GM18868 (cell line): ENCODE measurements at regions not wholly inside any gene's neighbourhood (a gene's known extent, or its start where the extent isn't known, plus 50 kb on each side); places are given as distances from the start of the nearest gene placed in this dataset.
A peak's percentile ranks its signal among the peaks of the same experiment; 100 is the strongest.

Experiments used
- ATAC-seq: cut with Tn5 transposase; IDR thresholded peaks from one replicate; pipeline ENCODE4 v1.9.1; 2021; ENCODE audit warnings: mild to moderate bottlenecking, moderate library complexity; ENCODE audit not compliant: unreplicated experiment

DNA sequence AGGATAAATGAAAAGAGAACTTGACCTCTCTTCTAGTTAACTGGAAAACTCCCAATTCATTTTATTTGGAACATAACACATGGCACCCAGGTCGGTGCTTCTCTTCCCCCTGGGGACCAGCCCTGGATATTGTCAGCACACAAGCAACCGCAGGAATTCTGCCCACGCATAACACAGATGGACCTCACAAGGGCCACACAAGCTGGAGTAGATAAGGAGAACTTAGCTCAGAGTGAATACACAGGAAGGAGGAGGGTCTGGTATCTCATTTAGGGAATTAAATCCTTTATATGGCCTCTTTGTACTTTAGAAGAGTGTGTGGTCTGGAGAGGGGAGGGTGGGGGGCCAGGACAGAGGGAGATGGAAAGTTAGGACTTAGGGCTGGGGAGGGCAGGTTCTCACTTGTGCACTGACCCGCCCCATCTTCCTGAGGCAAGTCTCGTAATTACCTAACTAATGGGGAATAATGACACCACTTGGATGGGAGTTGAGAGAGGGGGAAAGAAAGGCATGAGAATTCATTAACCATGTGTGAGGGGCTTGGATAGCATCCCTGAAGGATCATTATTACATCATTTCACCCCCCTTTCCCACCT lies 341.2 kb upstream of the WWC1 start:
- no peak for ATAC-seq

GRCh38 chr5:167951116-167951515 lies 340.3 kb upstream of the WWC1 start:
- no peak for ATAC-seq

DNA sequence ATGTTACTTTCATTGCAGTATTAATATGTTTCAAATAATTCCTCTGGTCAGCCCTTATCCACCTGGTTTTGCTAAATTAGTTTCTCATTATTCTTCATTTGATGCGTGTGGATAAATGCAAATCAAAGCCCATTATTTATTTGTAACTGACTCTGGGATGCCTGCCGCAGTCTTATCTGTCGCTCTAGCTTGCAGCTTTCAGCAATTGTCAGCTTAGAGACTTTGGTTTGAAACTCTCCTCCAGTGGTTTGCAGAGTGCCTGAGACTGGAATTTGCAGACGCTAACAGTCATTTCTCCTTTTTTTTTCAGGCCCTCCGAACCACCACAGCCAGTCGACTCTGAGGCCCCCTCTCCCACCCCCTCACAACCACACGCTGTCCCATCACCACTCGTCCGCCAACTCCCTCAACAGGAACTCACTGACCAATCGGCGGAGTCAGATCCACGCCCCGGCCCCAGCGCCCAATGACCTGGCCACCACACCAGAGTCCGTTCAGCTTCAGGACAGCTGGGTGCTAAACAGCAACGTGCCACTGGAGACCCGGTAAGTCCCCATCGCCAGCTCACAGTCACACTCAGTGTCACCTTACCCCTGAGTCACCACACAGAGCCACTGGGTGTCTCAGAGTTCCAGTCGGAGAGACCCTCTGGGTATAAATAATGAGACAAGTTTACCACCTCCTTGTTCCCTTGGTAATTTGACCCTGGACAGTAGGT lies 339.0 kb upstream of the WWC1 start:
- ATAC-seq, result no peak

DNA sequence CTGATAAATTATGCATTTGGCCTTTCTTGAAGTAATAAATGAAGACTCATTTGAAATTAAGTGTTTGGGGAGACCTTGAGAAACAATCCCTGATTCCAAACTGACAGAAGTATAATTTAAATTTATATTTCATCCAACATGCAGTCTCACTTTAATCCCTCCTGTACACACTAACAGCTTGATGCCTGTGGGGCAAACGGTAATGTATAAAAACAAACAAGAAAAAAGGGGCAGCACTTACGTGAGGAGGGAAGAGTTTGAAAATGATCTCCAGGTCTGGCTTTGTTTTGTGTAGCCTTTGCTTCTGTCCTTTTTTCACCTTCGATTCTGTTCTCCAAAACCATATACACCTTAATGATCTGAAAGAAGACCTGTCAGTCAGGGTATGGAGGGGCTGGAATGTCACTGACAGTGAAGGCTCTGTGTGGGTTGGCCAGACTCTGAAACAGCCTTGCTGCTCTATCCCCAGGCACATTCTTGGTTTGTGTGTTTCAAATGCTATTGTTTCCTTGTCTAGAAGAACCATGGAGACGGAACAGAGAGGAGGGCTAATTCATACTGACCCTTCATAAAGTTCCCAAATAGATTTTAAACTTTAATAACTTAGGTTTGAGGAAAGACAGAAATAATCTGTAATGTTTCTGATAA lies 338.2 kb upstream of the WWC1 start:
- ATAC-seq, result no peak

- ATAC-seq, result no peak
These were observed 329.7 kb upstream of the WWC1 start for GRCh38 chr5:167961731-167962130.

DNA sequence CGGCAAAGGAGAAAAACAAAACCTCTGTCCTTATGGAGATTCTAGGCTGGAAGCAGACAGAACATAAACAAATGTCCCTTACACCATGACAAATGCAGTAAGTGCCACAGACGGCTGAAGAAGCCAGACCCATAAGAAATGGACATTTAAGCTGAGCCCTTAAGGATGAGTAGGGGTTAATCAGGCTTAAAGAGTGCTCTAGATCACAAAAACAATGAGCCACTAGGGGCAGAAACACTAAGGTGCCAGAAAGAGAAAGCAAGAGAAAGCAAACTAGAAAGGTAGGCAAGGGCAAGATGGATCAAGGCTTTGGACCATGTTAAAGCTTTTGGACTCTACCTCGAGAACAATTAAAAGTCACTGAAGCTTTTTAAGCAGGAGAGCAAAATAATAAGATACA lies 326.9 kb upstream of the WWC1 start:
- ATAC-seq, result no peak

GRCh38 chr5:167965710-167966109 lies 325.7 kb upstream of the WWC1 start:
- no peak for ATAC-seq

DNA sequence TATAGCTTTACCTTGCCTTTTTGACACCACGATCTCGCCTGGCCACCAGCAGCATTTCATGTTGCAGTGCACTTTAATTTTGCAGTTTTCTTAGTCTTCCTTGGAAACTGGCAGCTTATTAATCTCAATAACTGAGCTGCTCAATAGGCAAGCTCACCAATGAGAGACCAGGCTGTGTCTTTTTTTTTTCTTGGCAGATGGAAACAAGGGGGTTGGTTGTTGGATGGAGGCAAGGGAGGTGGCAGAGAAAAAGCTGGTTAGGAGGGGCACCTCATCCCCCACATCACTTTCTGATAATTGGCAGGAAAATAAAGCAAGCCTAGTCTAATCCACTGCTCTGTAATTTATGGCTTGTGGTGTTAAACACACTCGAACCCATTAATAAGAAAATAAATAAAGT lies 324.5 kb upstream of the WWC1 start:
- ATAC-seq, result no peak

- ATAC-seq, result no peak
These were observed 323.8 kb upstream of the WWC1 start for GRCh38 chr5:167967494-167968177.

- no peak for ATAC-seq
These were observed 322.6 kb upstream of the WWC1 start for GRCh38 chr5:167968837-167969236.

DNA sequence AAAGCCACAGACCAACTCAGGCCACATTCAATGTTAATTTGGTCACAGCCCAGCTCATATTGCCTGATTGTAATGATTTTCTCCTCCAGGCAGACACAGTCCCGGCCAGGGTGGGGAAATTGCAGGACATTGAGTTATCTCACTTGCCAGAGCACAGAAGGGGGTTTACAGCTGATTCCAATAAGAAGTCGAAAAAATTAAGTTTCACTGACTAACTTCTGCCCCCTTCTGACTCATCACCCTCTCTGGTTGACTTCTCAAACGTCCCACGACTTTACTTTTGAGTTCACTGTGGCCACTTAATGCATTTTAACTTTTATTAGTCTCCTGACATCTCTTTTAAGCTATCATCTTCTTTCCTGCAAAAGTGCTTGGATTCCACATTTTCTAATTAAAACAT lies 321.4 kb upstream of the WWC1 start:
- ATAC-seq, result peak; percentile 95

GRCh38 chr5:167971706-167972105 lies 319.7 kb upstream of the WWC1 start:
- no peak for ATAC-seq

DNA sequence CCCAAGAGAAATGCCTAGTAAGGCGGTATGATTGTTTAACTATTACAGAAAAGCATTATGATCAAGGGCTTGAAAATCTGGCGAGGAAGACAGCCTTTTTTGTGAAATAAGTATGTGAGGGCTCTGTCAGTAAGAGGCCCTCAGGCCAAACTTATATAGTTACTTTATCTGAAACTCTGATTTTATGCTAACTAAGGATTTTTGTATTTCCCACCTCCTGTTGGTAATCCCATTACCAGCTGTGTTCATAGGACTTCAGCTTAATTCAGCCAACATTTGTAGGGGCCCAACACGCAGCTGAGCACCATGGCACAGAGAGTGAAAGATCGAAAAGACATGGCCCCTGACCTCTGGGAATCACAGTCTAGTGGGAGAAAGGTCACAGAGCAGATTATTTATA lies 318.3 kb upstream of the WWC1 start:
- ATAC-seq, result no peak

- no peak for ATAC-seq
These were observed 306.5 kb upstream of the WWC1 start for GRCh38 chr5:167984951-167985350.

DNA sequence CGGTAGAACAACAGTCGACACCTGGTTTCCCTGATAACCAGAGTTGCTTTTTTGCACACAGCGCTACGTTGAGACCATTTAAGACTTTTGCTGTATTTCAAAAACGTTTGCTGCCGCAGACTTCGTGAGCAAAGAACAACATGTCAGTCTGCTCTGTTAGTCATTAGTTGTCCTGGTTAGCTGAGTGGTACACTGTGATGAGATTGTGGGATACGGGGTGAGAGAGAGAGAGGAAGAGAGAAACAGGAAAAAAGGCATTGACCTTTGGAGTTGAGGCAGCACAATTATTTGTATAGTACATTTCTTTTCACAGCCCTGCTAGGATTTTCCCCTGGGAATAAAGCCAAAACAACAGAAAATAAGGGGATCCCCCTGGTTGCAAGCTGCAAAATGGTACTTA lies 306.1 kb upstream of the WWC1 start:
- no peak for ATAC-seq

DNA sequence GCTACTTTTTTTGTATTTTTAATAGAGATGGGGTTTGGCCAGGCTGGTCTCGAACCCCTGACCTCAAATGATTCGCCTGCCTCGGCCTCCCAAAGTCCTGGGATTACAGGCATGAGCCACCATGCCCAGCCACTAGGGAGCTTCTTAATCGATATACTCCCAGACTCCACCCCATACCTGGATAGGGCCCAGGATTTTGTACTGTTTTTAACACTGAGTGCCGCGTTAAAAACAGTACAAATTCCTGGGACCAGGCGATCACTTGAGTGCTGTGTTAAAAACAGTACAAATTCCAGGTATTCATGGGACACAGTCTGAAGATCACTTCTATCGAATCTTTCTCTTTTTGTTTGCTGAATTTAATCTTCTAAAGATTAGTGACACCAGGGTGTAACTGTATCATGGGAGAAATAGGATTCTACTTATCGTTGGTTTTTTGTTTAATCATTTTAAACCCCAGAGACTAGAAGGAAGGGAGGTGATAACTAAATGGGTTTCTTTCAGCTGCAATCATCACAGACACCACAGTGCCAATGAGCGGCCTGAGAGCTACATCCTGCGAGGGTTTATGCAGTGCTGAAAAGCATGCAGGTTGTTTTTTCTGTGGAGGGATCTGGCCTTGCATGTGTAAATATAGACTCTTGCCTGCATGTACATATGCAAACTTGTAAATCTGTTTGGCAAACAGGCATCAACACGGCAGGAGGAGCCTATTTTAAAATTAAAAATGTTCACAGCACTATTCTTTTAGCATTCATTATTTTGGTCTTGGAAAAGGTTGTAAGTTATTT lies 303.8 kb upstream of the WWC1 start:
- ATAC-seq, result no peak

DNA sequence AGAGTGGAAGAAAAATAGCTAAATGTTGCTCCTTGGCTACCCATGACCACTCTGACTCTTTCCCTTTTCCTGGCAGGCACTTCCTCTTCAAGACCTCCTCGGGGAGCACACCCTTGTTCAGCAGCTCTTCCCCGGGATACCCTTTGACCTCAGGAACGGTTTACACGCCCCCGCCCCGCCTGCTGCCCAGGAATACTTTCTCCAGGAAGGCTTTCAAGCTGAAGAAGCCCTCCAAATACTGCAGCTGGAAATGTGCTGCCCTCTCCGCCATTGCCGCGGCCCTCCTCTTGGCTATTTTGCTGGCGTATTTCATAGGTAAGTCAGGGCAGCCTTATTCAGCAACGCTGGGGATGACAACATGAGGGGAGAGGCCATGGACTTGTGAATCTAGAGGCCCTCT lies 298.6 kb upstream of the WWC1 start:
- ATAC-seq, result no peak

GRCh38 chr5:167993771-167994170 lies 297.7 kb upstream of the WWC1 start:
- no peak for ATAC-seq

DNA sequence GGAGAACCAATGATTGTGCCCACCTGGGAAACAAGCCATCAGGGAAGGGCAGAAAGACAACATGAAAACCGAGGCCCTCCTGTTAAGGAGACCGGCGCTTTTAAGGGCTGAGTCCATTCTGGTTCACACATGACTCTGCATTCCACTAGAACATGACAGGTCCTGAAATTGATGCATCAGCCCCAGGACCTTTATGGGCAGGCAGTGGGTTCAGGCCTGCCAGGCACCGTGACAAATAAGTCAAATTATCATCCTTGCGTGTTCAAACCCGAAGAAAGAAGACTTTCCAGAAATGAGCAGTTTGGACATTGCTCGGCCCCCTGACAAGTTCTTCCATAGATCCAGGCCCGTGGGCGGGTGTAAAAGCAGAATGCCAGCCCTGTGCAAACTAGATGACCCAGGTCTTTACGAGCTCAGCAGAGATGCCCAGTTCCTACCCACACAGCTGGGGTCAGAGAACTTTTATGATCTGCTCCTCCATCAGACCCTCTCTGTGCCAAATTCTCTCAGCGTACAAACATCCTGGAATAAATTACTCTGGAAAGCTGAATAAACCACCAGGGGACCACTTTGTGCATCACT lies 295.5 kb upstream of the WWC1 start:
- no peak for ATAC-seq

GRCh38 chr5:167998148-167998767 lies 293.2 kb upstream of the WWC1 start:
- no peak for ATAC-seq
